GM21390 (cell line): ENCODE measurements at regions not wholly inside any gene's neighbourhood (a gene's known extent, or its start where the extent isn't known, plus 50 kb on each side); places are given as distances from the start of the nearest gene placed in this dataset.
"Not testable (repeated sequence)": the region's sequence is repeated elsewhere in the genome, so short reads cannot be mapped to it uniquely, and the experiment has no call there.

Source experiments
- ATAC-seq: cut with Tn5 transposase; IDR thresholded peaks from one replicate; pipeline ENCODE4 v1.9.1; 2021; ENCODE audit not compliant: unreplicated experiment

DNA sequence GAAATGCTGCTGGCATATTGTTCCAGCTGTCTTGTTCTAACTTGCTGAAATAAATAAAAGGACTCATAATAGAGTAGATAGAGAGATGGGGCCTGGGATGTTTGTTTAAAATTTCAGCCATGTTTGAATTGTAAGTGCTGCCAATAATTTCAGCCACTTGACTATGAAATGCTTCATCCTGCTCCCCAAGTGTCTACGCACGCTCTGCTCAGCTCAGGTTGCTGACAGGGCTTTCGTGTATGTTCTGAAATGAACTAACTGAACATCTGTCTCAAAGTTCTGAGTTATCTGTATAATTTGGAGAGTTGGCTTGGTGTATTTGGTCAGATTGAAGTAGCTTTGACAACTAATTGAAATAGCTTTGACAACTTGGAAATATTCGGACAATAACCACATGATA, 387.8 kb downstream of the BMP2 start:
- ATAC-seq, result no peak

DNA sequence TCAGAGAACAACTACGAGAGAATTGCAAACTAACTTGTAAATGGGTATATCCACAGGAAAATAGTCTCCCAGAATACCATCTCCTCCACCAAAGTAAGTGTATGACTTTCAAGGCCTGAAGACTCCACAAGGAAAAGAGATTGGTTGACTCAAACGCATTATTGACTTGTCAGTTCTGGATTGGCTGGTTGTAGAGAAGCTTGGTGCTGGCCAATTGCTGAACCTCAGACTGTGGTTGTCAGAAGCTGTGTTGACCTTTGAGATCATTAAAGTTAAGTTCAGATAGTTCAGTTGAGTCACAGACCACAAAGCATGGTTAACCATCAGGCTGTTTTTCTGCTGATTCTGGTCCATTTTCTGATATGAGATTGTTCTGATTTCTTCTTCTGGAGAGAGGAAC, 388.3 kb downstream of the BMP2 start:
- no peak for ATAC-seq

DNA sequence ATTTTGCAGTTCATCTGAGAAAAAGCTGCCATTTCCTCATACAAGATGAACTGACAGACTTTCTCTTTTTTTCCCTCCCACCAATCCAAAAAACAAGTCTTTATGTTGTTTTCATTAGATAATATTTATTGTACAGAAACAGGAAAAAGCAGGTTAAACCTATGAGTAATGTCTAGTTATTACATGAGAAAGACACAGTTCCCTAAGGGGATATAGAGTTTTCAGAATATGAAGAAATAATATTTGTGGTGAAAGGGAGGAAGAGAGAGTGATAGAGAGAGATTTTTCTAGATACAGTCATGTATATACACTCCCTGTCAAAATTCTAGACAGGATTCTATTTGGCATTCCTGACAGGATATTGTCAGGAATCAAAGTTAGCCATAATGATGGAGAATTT, 392.4 kb downstream of the BMP2 start:
- ATAC-seq, result no peak

DNA sequence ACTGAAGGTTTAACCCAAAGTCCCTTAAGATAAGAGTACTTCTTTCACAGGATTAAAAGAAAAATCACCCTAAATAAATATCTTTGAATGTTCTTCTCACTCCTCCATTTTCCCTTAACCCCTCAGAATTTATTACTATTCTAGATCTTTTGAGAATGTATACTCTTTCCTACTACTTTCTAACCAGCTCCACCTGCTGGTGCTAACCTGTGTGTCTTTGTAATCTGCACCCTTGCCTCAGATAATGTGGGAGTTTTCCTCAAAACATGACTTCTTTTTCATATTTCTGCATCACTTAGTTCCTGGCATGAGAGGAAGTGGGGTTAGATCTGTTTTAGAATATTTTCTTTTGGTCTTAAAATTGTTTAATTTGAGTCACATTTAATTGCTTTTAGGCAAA, 394.2 kb downstream of the BMP2 start:
- no peak for ATAC-seq

DNA sequence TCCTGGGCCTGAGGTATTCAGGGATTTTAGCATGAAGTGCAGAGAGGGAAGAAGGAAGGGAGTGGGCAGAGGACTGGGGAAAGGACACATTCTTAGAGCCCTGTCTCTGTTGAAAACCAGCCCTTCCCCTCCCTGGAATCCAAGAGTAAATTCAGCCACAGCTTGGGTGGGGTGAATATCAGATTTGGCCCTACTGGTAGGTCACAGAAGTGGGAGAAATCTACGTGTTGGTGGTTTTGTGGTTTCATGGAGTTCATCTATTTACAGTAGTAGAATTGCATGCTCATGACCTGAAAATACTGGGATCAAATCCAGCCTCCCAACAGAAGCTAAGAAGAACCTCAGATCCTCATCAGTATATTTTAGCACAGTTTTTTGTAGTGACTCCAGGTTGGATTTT, 404.4 kb downstream of the BMP2 start:
- no peak for ATAC-seq

DNA sequence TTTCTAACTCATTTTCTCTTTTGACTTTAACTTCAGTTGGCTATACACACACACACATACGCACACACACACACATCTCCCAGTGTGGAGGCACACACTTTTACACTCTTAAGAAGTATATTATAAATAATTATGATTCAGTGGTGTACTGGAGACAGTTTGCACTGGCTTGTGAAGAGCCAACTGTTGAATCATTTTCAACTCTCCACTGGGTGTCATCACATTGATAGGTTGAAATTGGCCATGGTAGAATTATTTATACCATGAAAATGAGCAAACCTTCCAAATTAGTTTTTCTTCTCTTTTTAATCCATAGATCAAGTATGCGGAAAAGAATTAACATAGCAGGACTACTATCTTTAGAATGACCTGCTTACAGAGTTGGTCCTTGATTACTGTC, 407.1 kb downstream of the BMP2 start:
- ATAC-seq, result no peak

DNA sequence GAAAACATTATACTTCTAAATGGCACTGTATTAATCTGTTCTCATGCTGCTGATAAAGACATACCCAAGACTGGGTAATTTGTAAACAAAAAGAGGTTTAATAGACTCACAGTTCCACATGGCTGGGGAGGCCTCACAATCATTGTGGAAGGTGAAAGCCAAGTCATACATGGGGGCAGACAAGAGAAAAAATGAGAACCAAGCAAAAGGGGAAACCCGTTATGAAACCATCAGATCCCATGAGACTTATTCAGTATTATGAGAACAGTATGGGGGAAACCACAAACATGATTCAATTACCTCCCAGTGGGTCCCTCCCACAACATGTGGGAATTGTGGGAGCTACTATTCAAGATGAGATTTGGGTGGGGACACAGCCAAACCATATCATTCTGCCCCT, 408.3 kb downstream of the BMP2 start:
- not testable (repeated sequence) for ATAC-seq

DNA sequence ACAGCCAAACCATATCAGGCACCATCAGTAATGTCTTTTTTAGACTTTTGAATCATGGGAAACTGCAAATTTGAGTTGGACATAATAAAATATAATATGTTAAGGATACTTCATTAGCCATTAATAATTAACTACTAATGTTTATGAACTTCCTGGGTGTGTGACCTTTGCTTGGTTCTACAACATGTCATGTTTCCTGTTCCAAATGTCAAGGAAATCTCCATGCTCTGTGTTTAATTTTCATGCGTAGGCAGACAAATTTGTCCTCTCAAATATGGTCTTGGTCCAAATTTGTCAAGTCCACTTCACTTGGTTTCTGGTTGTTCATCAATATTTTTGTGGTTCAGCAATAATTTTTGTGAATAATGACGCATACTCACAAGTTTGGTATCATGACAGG, 410.5 kb downstream of the BMP2 start:
- no peak for ATAC-seq

DNA sequence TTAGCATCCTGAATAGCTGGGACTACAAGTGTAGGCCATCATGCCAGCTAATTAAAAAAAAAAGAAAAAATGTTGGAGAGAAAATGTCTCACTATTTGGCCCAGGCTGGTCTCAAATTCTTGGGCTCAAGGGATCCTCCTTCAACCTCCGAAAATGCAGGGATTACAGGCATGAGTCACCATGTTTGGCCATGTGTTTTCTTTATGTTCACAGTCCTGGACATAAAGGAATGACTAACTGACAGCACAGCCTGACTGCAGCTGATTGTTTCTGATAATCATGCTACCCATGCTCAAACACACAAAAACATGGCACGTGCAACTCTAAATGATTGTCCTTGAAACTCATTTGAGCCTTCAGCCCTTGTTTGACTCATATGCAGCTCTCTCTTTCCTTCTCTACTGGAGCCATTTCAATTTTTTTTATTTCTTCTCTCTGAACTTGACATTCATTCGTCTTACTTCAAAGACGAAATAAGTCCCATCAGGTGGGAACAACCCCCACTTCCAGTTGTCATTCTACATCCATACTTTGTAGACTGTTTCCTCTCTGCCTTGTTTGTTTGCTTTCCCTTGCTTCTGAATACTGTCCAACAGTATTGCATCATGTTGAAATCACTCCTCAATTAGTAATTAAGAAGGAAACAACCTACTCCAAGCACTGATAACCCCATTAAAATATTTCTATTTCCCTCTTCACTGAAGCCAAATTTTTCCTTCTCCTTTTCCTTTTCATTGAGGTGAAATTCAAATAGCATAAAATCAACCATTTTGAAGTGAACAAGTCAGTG, 413.0 kb downstream of the BMP2 start:
- ATAC-seq, result no peak

DNA sequence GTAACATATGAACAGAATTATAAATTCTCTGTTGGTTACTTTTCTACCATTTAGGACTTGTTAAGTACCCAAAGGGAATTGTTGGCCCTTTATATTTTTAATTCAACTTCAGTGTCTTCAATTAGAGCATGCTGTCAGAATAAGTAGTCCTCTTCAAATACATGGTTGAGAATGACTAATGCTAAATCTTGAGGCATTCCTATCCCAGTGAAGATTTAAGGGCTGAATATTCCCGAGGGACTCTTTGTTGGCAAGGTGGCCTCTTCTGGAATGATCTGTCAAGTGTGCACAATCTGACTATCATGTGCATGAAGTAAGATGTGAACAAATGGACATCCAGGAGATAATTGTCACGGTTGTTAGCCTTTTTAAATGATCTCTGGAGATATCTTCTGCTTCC, 421.7 kb downstream of the BMP2 start:
- ATAC-seq, result no peak

DNA sequence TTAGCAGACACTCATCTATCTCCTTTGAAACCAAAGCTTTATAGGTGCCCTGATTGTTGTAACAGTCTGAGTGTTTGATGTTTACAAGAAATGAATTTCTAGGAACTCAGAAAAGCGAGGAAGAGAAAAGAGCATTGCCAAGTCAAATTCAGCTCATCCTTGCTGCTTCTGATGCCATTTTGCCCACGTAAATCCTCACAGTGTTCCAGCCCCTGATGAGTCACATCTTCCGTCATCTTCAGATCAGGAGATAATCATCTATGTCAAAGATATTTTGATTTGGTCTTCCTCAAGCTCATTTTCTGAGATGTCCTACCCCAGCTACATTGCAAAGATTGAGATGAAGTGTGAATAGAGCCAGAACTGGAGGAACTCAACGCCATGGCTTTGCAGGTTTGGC, 426.2 kb downstream of the BMP2 start:
- ATAC-seq, result no peak

DNA sequence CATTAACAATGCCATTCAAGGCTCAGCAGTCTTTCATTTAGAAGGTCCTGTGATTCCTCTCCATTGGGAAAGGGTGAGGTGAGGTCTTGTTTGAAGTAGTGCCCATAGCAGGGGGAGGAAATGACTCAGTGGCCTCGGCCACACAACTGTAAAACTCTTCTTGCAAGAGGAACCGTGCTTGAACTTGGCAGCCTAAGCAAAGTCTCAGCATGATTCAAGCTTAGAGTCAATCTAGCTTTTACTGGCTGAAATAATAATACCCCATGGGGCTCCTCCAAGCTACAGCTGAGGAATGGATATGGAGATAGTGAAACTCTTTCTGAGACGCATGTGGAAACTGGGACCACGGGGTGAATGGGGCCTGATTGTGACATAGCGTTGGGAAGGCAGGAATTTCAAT, 428.2 kb downstream of the BMP2 start:
- no peak for ATAC-seq

DNA sequence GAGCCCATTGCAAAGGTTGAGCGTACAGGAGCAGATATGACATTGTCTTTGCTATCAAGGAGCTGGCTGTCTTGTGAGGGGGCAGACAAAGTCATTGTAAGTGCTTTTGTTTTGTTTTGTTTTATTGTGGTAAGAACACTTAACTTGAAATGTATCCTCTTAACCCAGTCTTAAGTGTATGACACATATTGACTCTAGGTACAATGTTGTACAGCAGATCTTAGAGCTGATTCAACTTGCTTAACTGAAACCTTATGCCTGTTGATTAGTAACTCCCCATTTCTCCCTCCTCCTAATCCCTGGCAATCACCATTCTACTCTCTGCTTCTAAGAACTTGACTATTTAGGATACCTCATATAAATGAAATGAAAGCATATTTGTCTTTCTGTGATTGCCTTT, 429.0 kb downstream of the BMP2 start:
- ATAC-seq, result no peak

DNA sequence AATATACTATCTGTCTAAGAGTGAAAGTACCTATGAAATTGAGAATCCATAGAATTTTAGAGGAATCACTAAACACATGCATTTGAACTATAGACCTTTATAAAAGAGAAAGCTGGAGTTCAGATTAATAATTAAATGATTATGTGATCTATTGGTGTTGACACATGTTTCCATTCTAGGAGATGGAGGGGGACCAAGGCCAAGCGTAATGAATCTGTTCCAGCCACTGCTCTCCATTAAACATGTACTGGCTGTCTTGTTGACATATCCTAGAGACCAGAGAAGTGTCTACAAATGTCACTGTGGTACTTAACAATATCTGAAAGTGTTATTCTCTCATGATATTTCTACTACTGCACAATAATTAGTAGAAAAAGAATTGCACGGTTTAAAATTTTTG, 432.4 kb downstream of the BMP2 start:
- ATAC-seq, result no peak

DNA sequence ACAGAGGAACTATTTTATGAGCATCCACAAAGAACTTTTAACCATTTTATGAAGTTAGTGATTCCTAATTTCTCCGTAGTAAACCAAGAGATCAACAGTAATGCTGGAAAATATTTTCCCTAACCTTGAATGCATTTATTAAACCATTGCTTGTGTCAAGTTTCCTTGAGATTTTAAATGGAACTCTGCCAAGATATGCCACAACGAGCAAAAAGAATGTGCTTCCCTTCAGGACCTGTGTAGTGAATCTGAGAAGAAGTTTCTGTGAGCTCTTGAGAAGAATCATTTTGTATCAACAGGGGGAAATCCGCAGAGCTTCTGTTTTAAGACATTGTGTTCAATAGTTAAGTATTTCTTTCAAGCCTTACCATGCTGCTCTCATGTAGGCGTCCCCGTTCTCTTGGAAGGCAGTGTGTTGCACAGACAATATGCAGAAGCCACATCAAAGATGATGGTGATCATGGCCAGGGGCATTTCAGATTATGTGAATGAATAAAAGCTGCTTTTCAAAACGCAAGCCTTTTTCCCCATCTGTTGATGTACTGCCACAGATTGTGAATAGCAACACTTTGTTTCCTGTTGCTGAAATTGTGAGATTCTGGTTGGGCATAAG, 439.8 kb downstream of the BMP2 start:
- no peak for ATAC-seq

DNA sequence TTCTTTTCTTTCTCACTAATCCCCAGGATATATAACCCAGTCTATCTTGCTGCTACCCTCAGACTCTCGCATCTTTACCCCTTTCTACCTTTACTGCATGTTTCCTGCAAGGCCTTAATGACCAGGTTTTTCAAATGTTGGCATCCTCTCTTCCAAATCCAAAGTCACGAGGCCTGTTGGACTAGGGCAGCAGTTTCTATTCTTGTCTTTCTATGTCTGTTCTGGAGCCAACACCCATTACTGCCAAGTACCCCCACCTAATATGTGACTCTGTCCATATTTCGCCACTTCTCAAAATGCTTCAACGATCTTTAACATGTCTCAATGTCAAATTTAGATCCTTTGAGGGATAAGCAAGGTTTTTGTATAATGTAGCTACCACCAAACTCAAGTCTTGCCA, 443.4 kb downstream of the BMP2 start:
- no peak for ATAC-seq

DNA sequence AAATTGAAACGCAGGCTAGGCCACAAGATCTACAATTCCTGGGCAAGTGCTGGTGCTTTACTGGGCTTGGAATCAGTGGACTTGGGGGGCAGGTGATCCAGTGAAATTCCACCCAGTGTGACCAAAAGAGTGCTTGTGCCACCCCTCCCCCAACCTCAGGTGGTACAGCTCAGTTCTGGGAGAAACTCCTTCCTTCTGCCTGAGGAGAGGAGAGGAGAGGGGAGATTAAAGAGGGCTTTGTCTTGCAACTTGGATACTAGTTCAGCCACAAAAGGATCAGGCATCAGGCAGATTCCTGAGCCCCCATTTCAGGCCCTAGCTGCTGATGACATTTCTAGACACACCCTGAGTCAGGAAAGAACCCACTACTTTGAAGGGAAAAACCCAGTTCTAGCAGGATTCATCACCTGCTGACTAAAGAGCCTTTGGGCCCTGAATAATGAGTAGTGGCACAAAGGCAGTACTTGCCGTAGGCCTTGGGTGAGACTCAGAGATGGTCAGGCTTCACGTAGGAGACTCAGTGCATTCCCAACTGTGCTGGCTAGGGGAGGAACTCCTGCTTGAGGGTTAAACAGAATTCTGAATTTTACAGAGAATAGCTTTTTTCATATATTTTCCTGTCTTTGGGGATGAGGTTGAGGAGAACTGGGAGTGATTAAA, 446.7 kb downstream of the BMP2 start:
- ATAC-seq, result no peak

DNA sequence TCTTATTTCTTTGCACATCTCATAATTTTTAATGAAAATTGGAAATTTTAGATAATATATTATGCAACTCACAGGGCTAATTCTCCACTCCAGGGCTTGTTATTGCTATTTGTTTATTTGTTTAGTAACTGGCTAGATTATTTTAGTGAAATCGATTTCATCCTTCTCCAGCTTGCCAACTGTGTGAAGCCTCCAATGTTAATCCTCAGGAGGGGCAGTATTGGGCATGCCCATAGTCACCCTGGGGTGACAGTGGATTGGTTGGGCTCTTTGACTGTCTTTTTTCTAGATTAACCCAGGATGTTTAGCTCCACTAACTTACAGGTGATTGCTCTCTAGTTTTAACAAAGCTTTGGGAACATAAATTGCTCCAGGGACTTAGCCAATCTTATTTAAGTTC, 450.1 kb downstream of the BMP2 start:
- ATAC-seq, result no peak

DNA sequence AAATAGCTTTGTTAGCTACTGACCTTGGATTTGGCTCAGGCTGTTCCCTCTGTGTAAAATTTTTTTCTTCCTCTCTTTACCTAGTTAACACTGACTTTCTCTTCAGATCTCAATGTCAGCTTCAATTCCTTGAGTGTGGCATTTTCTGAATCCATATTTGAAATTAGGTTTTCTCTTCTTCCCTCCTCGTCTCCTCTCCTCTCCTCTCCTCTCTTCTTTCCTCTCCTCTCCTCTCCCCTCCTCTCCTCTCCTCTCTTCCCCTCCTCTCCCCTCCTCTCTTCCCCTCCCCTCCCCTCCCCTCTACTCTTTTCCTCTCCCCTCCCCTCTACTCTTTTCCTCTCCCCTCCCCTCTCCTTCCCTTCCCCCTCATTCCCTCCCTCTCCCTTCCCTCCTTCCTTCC, 453.3 kb downstream of the BMP2 start:
- no peak for ATAC-seq

DNA sequence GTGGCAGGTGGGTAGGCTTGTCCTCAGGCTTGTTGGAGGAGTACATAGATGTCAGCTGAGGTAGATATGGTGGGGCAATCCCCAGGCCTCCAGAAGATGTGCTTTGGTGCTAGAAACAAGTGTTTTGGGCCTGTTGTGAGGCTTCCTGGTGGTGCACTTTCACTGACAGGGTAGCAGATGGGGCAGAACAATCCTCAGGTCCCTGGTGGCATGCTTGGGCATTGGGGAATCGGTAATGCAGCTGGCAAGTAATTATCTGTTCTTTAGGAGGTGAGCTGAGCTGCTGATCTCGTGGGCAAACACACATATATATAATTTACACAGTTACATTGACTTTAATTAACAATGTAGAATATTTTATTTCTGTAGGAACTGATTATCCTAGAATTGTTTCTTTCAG, 458.7 kb downstream of the BMP2 start:
- no peak for ATAC-seq

DNA sequence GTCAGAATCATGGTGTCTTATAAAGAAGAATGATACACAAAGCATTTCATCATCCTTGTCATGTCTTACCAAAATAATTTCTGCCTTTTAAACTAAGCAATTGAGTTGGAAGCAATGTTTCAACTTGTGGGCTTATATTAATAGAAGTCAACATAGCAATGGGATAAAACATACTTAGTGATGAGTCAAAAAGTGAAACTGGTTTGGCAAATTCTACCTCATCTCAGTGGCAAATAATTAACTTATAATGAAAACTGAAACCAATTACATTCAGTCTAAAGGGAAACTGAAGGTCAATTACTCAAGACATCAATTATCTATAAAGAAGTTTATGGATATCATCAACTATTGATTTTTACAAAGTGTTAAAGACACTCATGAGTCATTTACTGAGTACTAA, 463.8 kb downstream of the BMP2 start:
- peak; percentile 58 for ATAC-seq

DNA sequence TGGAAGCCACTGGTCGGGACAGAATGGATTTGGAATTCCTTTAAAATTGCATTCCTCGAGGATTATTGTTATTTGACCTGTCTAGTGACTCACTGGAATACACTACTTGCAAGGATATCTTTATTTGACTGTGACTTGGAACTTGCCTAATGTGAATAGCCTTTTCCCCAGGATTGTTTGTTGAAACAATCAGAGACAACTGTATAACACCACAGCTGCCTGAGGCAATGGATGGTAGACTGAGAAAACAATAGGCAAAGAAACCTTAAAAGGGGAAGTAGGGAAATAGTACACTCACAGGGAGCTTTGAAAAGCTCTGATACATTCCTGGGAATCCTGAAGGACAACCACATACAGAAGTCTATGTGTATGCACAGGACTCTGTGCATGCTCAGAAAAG, 465.3 kb downstream of the BMP2 start:
- no peak for ATAC-seq
